H9 (cell line): ENCODE measurements at regions not wholly inside any gene's neighbourhood (a gene's known extent, or its start where the extent isn't known, plus 50 kb on each side); places are given as distances from the start of the nearest gene placed in this dataset.

Experiments
- DNase-seq: peaks from one replicate; pipeline ENCODE4 v3.0.0-alpha.2; 2017
- H2AFZ ChIP-seq: one replicate; pipeline ENCODE4 v1.6.1; 2013; ENCODE audit warnings: mild to moderate bottlenecking, low read length, control low read depth, moderate library complexity
- H2AK5ac ChIP-seq: 2 replicates; pipeline ENCODE4 v1.6.1; 2013; ENCODE audit warnings: low read length, control low read depth, mixed read lengths; ENCODE audit not compliant: insufficient read length
- H2BK120ac ChIP-seq: one replicate; pipeline ENCODE4 v1.6.1; 2013; ENCODE audit warnings: low read depth, mild to moderate bottlenecking, low read length, control low read depth, inconsistent platforms; ENCODE audit not compliant: poor library complexity, severe bottlenecking
- H2BK12ac ChIP-seq: 2 replicates; pipeline ENCODE4 v1.6.1; 2013; ENCODE audit warnings: low read length, control low read depth, mixed read lengths, low read depth; ENCODE audit not compliant: insufficient read length
- H2BK15ac ChIP-seq: 2 replicates; pipeline ENCODE4 v1.6.1; 2013; ENCODE audit warnings: low read depth, low read length, control low read depth
- H2BK20ac ChIP-seq: one replicate; pipeline ENCODE4 v1.6.1; 2013; ENCODE audit warnings: low read depth, mild to moderate bottlenecking, low read length, control low read depth, inconsistent platforms; ENCODE audit not compliant: poor library complexity, severe bottlenecking
- H2BK5ac ChIP-seq: 2 replicates; pipeline ENCODE4 v1.6.1; 2013; ENCODE audit warnings: low read length, control low read depth, mixed read lengths; ENCODE audit not compliant: insufficient read length
- H3K14ac ChIP-seq: 2 replicates; pipeline ENCODE4 v1.6.1; 2013; ENCODE audit warnings: low read length, control low read depth; ENCODE audit not compliant: insufficient read depth
- H3K18ac ChIP-seq: 2 replicates; pipeline ENCODE4 v1.6.1; 2013; ENCODE audit warnings: low read depth, mild to moderate bottlenecking, mixed read lengths, low read length, control low read depth; ENCODE audit not compliant: insufficient read length
- H3K23ac ChIP-seq: 2 replicates; pipeline ENCODE4 v1.6.1; 2013; ENCODE audit warnings: low read length, control low read depth, mixed read lengths, low read depth; ENCODE audit not compliant: insufficient read length
- H3K23me2 ChIP-seq: 2 replicates; pipeline ENCODE4 v1.6.1; 2013; ENCODE audit warnings: low read depth, mild to moderate bottlenecking, mixed read lengths, low read length, control low read depth; ENCODE audit not compliant: insufficient read length, poor library complexity, severe bottlenecking
- H3K27ac ChIP-seq: 2 replicates; pipeline ENCODE4 v1.5.1; 2013; ENCODE audit warnings: low read length, control low read depth, mixed read lengths, low read depth; ENCODE audit not compliant: insufficient read length
- H3K27me3 ChIP-seq: 2 replicates; pipeline ENCODE4 v1.6.1; 2013; ENCODE audit warnings: low read length, control low read depth, inconsistent platforms; ENCODE audit not compliant: insufficient read depth
- H3K4ac ChIP-seq: 2 replicates; pipeline ENCODE4 v1.6.1; 2013; ENCODE audit warnings: low read depth, mild to moderate bottlenecking, control low read depth, inconsistent platforms, low read length, moderate library complexity
- H3K4me1 ChIP-seq: 2 replicates; pipeline ENCODE4 v1.6.1; 2013; ENCODE audit warnings: low read length, control low read depth, inconsistent platforms; ENCODE audit not compliant: insufficient read depth
- H3K4me2 ChIP-seq: 2 replicates; pipeline ENCODE4 v1.6.1; 2013; ENCODE audit warnings: low read length, control low read depth, mixed read lengths; ENCODE audit not compliant: insufficient read length, insufficient read depth
- H3K56ac ChIP-seq: 2 replicates; pipeline ENCODE4 v1.6.1; 2013; ENCODE audit warnings: low read depth, mild to moderate bottlenecking, mixed read lengths, low read length, control low read depth; ENCODE audit not compliant: insufficient read length
- H3K79me1 ChIP-seq: 2 replicates; pipeline ENCODE4 v1.6.1; 2013; ENCODE audit warnings: low read depth, mild to moderate bottlenecking, moderate library complexity, low read length, control low read depth, inconsistent platforms; ENCODE audit not compliant: insufficient read depth, poor library complexity, severe bottlenecking
- H3K79me2 ChIP-seq: 2 replicates; pipeline ENCODE4 v1.6.1; 2013; ENCODE audit warnings: low read length, control low read depth, inconsistent platforms; ENCODE audit not compliant: insufficient read depth
- H3K9ac ChIP-seq: 2 replicates; pipeline ENCODE4 v1.6.1; 2013; ENCODE audit warnings: low read length, control low read depth, mixed read lengths; ENCODE audit not compliant: insufficient read length; ENCODE audit errors: extremely low read depth
- H3K9me3 ChIP-seq: one replicate; pipeline ENCODE4 v1.6.1; 2013; ENCODE audit warnings: low read depth, low read length, inconsistent platforms; ENCODE audit not compliant: control insufficient read depth
- H3T11ph ChIP-seq: one replicate; pipeline ENCODE4 v1.6.1; 2013; ENCODE audit warnings: mild to moderate bottlenecking, low read length, control low read depth, inconsistent platforms
- H4K20me1 ChIP-seq: one replicate; pipeline ENCODE4 v1.6.1; 2013; ENCODE audit not compliant: control insufficient read depth, insufficient read length, insufficient read depth
- H4K5ac ChIP-seq: 2 replicates; pipeline ENCODE4 v1.6.1; 2013; ENCODE audit warnings: low read depth, mild to moderate bottlenecking, mixed read lengths, low read length, control low read depth; ENCODE audit not compliant: insufficient read length
- H4K8ac ChIP-seq: replicated peaks from 2 replicates; pipeline ENCODE4 v1.6.1; 2013; ENCODE audit warnings: low read length, control low read depth, mixed read lengths, low read depth; ENCODE audit not compliant: insufficient read length
- H4K91ac ChIP-seq: 2 replicates; pipeline ENCODE4 v1.6.1; 2013; ENCODE audit warnings: low read depth, mild to moderate bottlenecking, moderate library complexity, mixed read lengths, low read length, control low read depth; ENCODE audit not compliant: insufficient read length
- H3K27ac Mint-ChIP-seq, 3 experiments: 2 replicates in 2 of 3; 3 replicates in 1 of 3; pipeline ENCODE4 v1.8.0; 2020 to 2021; ENCODE audit warnings: mixed read lengths in 3 of 3, mild to moderate bottlenecking in 1 of 3, moderate library complexity in 1 of 3
- H3K27me3 Mint-ChIP-seq: 2 replicates; pipeline ENCODE4 v1.8.0; 2021; ENCODE audit warnings: low read depth, mild to moderate bottlenecking, moderate library complexity, mixed read lengths
- H3K36me3 Mint-ChIP-seq, 3 experiments: 2 replicates in 2 of 3; 3 replicates in 1 of 3; pipeline ENCODE4 v1.8.0; 2020 to 2021; ENCODE audit warnings: low read depth in 3 of 3, mixed read lengths in 3 of 3; ENCODE audit not compliant: insufficient read depth in 1 of 3
- H3K4me1 Mint-ChIP-seq, 2 experiments: 2 replicates each; pipeline ENCODE4 v1.8.0; 2020; ENCODE audit warnings: mixed read lengths in 2 of 2
- H3K4me3 Mint-ChIP-seq, 2 experiments: 2 replicates in 1 of 2; 3 replicates in 1 of 2; pipeline ENCODE4 v1.8.0; 2020 to 2021; ENCODE audit warnings: mild to moderate bottlenecking in 2 of 2, mixed read lengths in 2 of 2, moderate library complexity in 1 of 2
- H3K9me3 Mint-ChIP-seq, 2 experiments: 2 replicates in 1 of 2; 3 replicates in 1 of 2; pipeline ENCODE4 v1.8.0; 2020; ENCODE audit warnings: mild to moderate bottlenecking in 2 of 2, mixed read lengths in 2 of 2, moderate library complexity in 1 of 2
- CTCF ChIP-seq: fragments of 200-600 bp; sonication (generic); conservative IDR thresholded peaks from 3 replicates; pipeline ENCODE4 v1.8.0; 2021; ENCODE audit warnings: antibody characterized with exemption, mild to moderate bottlenecking
- WGBS: extraction: QIAGEN DNeasy Blood & Tissue Kit; methylation state at CpG from one replicate; pipeline ENCODE4 v1.1.7; 2013; ENCODE audit warnings: missing lambda C conversion rate, low lambda C conversion rate, mixed read lengths; ENCODE audit not compliant: insufficient read length; ENCODE audit errors: extremely low coverage; 5-methylcytosine and 5-hydroxymethylcytosine counted together

GRCh38 chr4:175048906-175049305, 130.7 kb downstream of the ADAM29 start:
- H3K27me3 ChIP-seq: no peaks in the 10 kb centered on the region
- H3K9me3 ChIP-seq: no peaks in the 10 kb centered on the region
- Mint-ChIP-seq H3K4me3 (no peak overlapping the region), H3K9me3 (peaks cover 7 to 8% of the 10 kb centered on the region in 2 experiments; a peak in 4 of 5 replicates), H3K4me1 (peaks cover 3% of the 10 kb centered on the region in 2 experiments), H3K27me3 (no peaks in the 10 kb centered on the region), H3K36me3 (peaks cover 5 to 9% (median 7%) of the 10 kb centered on the region in 3 experiments; a peak in 5 of 7 replicates), H3K27ac (no peak overlapping the region)
- no peak overlapping the region for H3K27ac ChIP-seq
- DNase-seq: no peak
- H4K8ac ChIP-seq: no peak overlapping the region
- no peak overlapping the region for H3K4me2 ChIP-seq
- H3T11ph ChIP-seq: no peak overlapping the region
- H2BK12ac ChIP-seq: no peak overlapping the region
- no peak overlapping the region for H3K14ac ChIP-seq
- H2AFZ ChIP-seq: no peak overlapping the region
- no peak overlapping the region for H3K23ac ChIP-seq
- H2BK120ac ChIP-seq: no peak overlapping the region
- WGBS: no CpG with 5 or more reads among the region's 4 CpGs
- H4K91ac ChIP-seq: no peak overlapping the region
- no peak overlapping the region for H2BK15ac ChIP-seq
- H2AK5ac ChIP-seq: no peak overlapping the region
- no peak for TF ChIP-seq CTCF
- H4K20me1 ChIP-seq: no peaks in the 10 kb centered on the region
- H2BK20ac ChIP-seq: no peak overlapping the region
- no peak overlapping the region for H4K5ac ChIP-seq
- no peak overlapping the region for H3K18ac ChIP-seq
- H3K79me1 ChIP-seq: no peaks in the 10 kb centered on the region
- H3K4me1 ChIP-seq: no peaks in the 10 kb centered on the region
- H3K23me2 ChIP-seq: no peaks in the 10 kb centered on the region
- H3K56ac ChIP-seq: no peak overlapping the region
- H3K79me2 ChIP-seq: no peaks in the 10 kb centered on the region
- H3K4ac ChIP-seq: no peak overlapping the region
- no peak overlapping the region for H3K9ac ChIP-seq
- no peak overlapping the region for H2BK5ac ChIP-seq
